Stimulated activated CD4-positive, alpha-beta T cell treated with anti-CD3 and anti-CD28 coated beads, TNF-alpha, amount 100 ng/mL, for 4 hours (primary cell): ENCODE measurements at regions not wholly inside any gene's neighbourhood (a gene's known extent, or its start where the extent isn't known, plus 50 kb on each side); places are given as distances from the start of the nearest gene placed in this dataset.

Experiments
- DNase-seq, 3 experiments: peaks; one replicate each; pipeline ENCODE4 v3.0.0-alpha.2; 2020; ENCODE audit warnings: low read depth in 3 of 3

GRCh38 chr2:144947709-144948037 is 427.8 kb upstream of the ZEB2 start:
- no peak for DNase-seq

- DNase-seq, result no peak
Observed at GRCh38 chr2:144946263-144946662, 426.3 kb upstream of the ZEB2 start.

DNA sequence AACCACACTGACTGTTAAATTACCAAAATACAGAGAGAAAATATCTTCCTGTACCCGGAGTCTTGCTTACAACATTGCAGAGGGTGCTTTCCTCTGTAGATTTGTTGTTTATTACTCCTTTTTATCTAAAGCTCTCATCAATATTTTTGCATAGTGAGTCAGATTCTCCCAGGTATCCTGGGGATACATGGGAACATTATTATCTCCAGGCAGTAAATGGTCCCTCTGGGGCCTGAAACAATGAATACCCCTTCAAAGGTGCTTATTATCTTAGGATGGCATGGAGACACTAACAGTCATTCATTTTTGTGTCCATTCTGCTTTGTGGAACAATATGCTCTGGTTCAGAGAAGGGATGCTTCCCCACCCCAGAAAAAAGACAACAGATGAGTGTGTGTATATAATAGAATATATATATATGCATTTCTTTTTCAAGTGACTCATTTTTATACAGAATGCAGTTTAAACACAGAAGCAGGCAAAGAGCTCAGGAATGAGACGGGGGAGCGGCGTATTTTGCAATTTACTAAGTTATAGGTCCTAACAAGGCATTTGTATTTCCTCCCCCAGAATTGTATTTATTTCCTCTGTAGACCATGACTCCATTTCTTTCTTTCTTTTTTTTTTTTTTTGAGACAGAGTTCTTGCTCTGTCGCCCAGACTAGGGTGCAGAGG is 424.8 kb upstream of the ZEB2 start:
- no peak for DNase-seq

GRCh38 chr2:144943986-144944385 is 424.1 kb upstream of the ZEB2 start:
- no peak for DNase-seq

- DNase-seq, result no peak
Observed at GRCh38 chr2:144943293-144943941, 423.5 kb upstream of the ZEB2 start.

DNA sequence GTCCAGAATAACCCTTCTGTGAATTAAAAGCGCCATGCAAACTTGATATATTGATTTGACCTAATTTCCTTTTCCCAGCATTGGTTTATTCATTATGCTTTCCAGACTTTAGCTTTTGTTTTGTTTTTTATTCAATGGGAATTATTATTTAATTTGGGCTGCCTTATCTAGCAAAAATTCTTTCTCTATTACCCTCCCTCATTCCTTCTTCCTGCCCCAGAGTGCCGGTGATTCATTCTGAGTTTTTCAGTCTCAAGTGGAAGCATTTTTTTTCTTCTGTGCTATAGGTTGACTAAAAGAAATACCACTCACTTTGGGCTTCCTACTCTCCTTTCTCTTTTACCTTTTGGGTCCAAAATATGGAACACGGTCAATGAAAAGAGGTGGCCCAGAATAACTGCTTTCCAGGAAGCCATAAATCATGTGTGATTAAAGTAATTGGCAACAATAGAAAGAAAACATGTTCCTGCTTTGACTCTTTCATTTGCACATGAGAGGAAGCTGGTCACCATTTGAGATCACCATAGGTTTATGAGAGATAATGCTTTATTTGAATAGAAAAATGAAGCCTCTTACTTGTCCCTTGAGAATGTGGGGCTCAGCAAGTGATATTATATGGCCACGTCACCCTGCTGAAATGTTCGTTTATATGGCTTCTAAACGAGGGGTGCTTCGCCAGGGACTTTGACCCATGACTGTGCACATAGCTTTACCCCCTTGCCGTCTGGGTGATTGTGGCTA is 422.8 kb upstream of the ZEB2 start:
- DNase-seq, result no peak

DNA sequence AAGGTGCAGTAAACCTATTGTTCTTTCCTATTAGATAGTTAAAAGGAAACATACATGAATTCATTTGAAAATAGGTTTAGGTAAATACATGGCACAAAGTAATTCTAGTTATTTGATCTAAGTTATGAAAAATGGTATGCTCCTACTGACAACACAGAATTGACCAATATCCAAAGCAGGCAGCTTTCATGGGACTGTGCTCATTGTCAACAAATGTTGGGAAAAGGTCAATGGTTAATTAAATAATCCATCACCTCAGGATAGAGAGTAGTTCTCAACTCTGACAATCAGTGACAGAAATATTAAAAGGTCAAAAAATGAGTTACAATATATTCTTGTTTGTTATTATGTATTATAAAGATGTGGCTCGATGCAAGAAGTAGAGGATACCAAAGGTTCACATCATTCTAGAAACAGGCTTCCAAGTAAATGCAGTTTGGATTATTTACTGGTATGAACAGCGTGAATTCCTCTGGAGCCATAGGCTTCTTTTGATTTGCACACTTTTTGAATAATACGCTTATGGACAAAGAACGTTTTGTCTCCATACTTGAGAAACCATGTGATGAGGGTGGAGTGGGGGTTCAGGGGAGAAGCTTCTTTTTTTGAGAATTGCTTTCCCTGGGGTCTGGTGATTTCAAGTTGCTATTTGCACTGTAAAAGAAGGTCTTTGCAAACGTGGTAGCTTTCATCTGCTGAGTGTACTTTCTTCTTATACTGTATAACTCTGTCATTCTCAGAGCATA is 422.0 kb upstream of the ZEB2 start:
- DNase-seq, result no peak

- DNase-seq, result no peak
Observed at GRCh38 chr2:144939590-144939989, 419.7 kb upstream of the ZEB2 start.

GRCh38 chr2:144937910-144938709 is 418.2 kb upstream of the ZEB2 start:
- no peak for DNase-seq

- DNase-seq, result no peak
Observed at GRCh38 chr2:144937066-144937465, 417.1 kb upstream of the ZEB2 start.

GRCh38 chr2:144936442-144936841 is 416.5 kb upstream of the ZEB2 start:
- no peak for DNase-seq

GRCh38 chr2:144935736-144936135 is 415.8 kb upstream of the ZEB2 start:
- DNase-seq, result no peak

GRCh38 chr2:144935191-144935590 is 415.3 kb upstream of the ZEB2 start:
- no peak for DNase-seq

- no peak for DNase-seq
Observed at GRCh38 chr2:144931960-144932359, 412.0 kb upstream of the ZEB2 start.

DNA sequence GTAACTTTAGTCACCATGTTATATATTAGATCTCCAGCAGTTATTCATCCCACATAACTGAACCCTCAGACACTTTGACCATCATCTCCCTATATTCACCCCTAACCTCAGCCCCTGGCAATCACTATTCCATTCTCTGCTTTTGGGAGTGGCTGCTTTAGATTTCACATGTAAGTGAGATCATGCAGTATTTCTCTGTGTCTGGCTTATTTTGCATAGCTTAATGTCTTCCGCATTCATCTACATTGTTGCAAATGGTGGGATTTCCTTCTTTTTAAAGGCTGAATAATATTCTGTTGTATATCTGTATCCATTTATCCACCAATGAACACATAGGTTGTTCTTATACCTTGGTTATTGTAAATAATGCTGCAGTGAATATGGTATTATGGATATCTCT is 411.6 kb upstream of the ZEB2 start:
- no peak for DNase-seq

DNA sequence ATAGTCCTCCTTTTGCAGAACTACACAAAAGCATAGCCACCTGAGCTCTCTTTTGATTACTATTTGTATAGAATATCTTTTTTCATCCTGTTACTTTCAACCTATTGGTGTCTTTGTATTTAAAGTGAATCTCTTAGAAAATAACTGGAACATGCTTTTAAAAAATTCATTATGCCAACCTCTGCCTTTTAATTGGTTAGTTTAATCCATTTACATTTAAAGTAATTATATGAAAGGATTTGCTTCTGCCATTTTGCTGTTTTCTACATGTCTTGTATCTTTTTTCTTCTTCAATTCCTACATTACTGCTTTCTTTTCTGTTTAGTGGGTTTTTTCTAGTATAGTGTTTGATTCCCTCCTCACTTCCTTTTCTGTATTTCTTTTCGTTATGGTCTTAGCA is 407.5 kb upstream of the ZEB2 start:
- no peak for DNase-seq

DNA sequence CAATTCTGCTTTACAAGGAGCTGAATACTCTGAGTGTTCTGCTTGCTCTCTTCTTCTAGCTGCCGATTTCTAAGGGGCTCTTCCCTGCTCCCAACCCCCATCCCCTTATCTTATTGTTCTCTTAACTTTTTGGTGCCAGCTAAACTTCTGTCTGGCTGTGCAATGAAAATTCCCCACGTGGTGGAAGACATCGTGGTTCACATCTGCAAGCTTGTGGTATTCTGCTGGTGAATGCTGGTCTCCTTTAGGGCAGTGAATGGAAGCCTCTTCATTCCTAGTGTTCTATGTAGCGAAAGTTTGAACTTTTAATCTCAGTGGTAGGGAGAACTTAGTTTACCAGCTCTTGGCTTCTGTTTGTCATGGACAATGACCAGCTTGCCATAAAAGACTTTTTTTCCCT is 406.0 kb upstream of the ZEB2 start:
- no peak for DNase-seq

- no peak for DNase-seq
Observed at GRCh38 chr2:144924827-144925226, 404.9 kb upstream of the ZEB2 start.

DNA sequence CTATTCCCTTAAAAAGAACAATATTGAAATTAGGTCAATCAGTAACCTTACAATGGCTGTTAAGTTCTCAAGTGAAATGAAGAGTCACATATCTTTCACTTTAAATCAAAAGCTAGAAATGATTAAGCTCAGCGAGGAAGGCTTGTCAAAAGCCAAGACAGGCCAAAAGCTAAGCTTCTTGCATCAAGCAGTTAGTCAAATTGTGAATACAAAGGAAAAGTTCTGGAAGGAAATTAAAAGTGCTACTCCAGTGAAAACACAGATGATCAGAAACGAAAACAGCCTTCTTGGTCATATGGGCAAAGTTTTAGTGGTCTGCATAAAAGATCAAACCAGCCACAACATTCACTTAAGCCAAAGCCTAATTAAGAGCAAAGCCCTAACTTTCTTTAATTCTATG is 402.6 kb upstream of the ZEB2 start:
- DNase-seq, result no peak

GRCh38 chr2:144920755-144921530 is 401.0 kb upstream of the ZEB2 start:
- no peak for DNase-seq
